Ascending aorta (tissue), 2 donors: ENCODE measurements at regions not wholly inside any gene's neighbourhood (a gene's known extent, or its start where the extent isn't known, plus 50 kb on each side); places are given as distances from the start of the nearest gene placed in this dataset.

Experiments
- DNase-seq, 2 donors: peaks; one replicate each; pipeline ENCODE4 v3.0.0-alpha.2; 2019; ENCODE audit warnings: low spot score in 2 of 2
- H3K27ac ChIP-seq, 2 donors: fragments of 200-600 bp; sonication (generic); one replicate each; pipeline ENCODE4 v1.5.1; 2016 to 2017; ENCODE audit warnings: mild to moderate bottlenecking in 1 of 2
- H3K27me3 ChIP-seq: fragments of 200-600 bp; sonication (generic); one replicate; pipeline ENCODE4 v1.5.1; 2017
- H3K36me3 ChIP-seq, 2 donors: fragments of 200-600 bp; sonication (generic); one replicate each; pipeline ENCODE4 v1.5.1; 2016
- H3K4me1 ChIP-seq, 2 donors: fragments of 200-600 bp; sonication (generic); one replicate each; pipeline ENCODE4 v1.5.1; 2016 to 2017; ENCODE audit warnings: mild to moderate bottlenecking in 1 of 2
- H3K4me3 ChIP-seq, 2 donors: fragments of 200-600 bp; sonication (generic); one replicate each; pipeline ENCODE4 v1.5.1; 2016 to 2017; ENCODE audit warnings: mild to moderate bottlenecking in 1 of 2
- H3K9me3 ChIP-seq, 2 donors: fragments of 200-600 bp; sonication (generic); one replicate each; pipeline ENCODE4 v1.5.1; 2016
- intact Hi-C: fragments of 100-400 bp; cut with DNase I; formaldehyde crosslinking; loops from one replicate; pipeline ENCODE4 v1.15.1; 2023
- TF ChIP-seq, protein P1 (sequence below), 3 experiments: fragments of 200-600 bp in 2 of 3; fragments of 450-650 bp in 1 of 3; sonication (generic) in 2 of 3; IDR thresholded peaks; one replicate each; pipeline ENCODE4 v1.5.1; 2016 to 2019; ENCODE audit warnings: antibody characterized with exemption in 3 of 3, mild to moderate bottlenecking in 1 of 3, moderate library complexity in 1 of 3

DNA sequence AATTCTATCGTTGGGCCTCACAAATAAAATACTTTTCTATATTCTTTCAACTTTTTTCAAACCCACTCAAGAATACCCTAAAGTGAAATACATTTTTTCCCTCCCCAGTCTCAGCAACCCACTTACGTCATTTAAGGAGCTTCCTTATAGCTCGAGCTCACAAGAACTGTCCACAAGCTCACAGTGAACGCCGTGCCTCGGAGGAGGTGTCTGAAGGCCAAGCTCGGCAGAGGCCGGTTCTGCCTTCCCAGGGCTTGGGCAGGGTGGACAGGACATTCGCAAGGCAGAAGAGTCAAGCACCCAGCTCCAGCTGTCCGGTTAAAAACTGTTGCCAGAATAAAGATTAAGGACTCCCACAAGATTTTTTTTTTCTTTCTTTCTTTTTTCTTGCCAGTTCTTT, 802.3 kb downstream of the QKI start:
- intact Hi-C loops = no loop called here
- no peaks in the 10 kb centered on the region for H3K4me1 ChIP-seq
- DNase-seq = no peak
- H3K27me3 ChIP-seq = no peaks in the 10 kb centered on the region
- H3K27ac ChIP-seq = no peak overlapping the region
- no peak overlapping the region for H3K4me3 ChIP-seq
- TF ChIP-seq, protein P1, sequence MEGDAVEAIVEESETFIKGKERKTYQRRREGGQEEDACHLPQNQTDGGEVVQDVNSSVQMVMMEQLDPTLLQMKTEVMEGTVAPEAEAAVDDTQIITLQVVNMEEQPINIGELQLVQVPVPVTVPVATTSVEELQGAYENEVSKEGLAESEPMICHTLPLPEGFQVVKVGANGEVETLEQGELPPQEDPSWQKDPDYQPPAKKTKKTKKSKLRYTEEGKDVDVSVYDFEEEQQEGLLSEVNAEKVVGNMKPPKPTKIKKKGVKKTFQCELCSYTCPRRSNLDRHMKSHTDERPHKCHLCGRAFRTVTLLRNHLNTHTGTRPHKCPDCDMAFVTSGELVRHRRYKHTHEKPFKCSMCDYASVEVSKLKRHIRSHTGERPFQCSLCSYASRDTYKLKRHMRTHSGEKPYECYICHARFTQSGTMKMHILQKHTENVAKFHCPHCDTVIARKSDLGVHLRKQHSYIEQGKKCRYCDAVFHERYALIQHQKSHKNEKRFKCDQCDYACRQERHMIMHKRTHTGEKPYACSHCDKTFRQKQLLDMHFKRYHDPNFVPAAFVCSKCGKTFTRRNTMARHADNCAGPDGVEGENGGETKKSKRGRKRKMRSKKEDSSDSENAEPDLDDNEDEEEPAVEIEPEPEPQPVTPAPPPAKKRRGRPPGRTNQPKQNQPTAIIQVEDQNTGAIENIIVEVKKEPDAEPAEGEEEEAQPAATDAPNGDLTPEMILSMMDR (IDR thresholded peaks at IDR 0.05) = no peak
- no peaks in the 10 kb centered on the region for H3K36me3 ChIP-seq
- H3K9me3 ChIP-seq = no peaks in the 10 kb centered on the region

DNA sequence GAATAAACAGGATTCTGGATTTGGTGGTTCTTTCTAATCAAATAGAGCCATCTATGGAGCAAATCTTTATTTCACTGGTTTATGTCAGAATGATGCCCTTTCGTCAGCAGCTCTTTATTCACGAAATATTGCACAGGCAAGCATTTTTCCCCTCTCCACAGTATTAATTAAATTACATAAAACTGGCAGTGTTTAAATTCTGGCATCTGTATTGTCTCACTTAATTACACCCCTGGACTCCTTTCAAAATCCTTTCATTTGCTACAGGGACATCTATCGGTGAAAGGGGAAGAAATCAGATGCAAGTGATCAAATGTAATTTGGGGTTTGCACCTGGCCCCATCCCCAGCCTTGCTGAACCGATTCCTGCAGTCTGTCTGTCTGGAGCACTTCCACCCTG, 801.9 kb downstream of the QKI start:
- Histone ChIP-seq H3K27ac (no peak overlapping the region), H3K4me3 (no peak overlapping the region), H3K4me1 (no peaks in the 10 kb centered on the region), H3K36me3 (no peaks in the 10 kb centered on the region), H3K27me3 (no peaks in the 10 kb centered on the region), H3K9me3 (no peaks in the 10 kb centered on the region)
- TF ChIP-seq, protein P1 (IDR thresholded peaks at IDR 0.05) = no peak
- no peak for DNase-seq
- intact Hi-C loops = no loop called here

DNA sequence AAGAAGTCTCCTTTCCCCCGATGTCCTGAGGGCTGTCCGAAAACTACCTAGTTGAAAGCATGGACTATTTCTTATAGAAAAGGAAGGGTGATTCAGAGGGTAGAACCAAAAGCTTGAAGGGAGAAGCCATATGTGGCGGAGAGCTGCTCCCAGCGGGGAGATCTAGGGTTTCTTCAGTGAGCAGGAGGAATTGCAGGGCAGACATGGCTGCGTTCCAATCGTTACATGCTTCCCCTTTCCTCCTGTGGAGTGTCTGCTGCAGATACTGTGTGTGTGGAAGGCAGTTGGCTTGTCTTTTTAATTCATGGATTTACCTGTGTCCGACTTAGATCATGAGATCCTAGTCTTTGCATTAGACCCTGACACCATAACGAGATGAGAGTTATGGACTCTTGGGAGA, 799.5 kb downstream of the QKI start:
- no peak overlapping the region for H3K4me3 ChIP-seq
- H3K27me3 ChIP-seq = no peaks in the 10 kb centered on the region
- no peak overlapping the region for H3K27ac ChIP-seq
- no peak for DNase-seq
- H3K4me1 ChIP-seq = no peaks in the 10 kb centered on the region
- TF ChIP-seq, protein P1 (IDR thresholded peaks at IDR 0.05) = no peak
- H3K36me3 ChIP-seq = no peaks in the 10 kb centered on the region
- intact Hi-C loops = no loop called here
- H3K9me3 ChIP-seq = no peaks in the 10 kb centered on the region

DNA sequence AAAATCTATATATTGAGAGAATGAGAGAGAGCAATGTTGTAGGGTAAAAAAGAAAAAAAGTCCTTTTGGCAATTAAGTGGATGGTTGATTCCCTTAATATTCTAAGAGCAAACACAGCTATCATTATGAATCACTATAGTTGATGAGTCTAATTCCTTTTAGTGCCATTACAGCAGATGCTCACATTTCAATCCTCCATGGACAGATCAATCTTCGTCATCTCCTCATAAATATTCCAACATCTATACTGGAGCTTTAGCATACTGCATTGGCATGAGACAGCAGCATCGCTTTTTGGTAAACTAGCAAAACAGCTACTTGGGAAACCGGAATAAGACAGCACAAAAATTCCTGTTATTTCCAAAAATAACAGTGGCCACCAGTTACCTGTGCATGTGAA, 796.7 kb downstream of the QKI start:
- H3K36me3 ChIP-seq = no peaks in the 10 kb centered on the region
- H3K4me1 ChIP-seq = no peaks in the 10 kb centered on the region
- H3K9me3 ChIP-seq = no peaks in the 10 kb centered on the region
- H3K4me3 ChIP-seq = no peak overlapping the region
- no peaks in the 10 kb centered on the region for H3K27me3 ChIP-seq
- DNase-seq = no peak
- no peak overlapping the region for H3K27ac ChIP-seq
- TF ChIP-seq, protein P1 (IDR thresholded peaks at IDR 0.05) = no peak
- intact Hi-C loops = no loop called here

DNA sequence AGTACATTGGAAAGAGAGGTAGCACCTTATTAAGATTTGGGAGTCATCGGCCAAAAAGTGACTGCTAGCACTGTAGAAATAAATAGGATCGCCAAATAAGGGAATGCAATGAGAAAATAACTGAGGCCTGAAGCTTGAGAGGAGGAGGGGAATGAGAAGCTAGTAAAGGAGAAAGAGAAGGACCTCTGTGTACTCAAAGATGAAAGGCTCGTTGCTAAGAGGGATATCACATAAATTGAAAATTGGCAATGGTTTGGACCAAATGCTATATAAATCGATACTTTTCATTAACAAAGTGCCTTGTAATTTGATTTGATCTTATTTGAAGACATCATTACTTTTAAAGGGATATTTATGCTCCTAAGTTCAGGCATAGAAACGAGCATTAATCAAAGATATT, 796.3 kb downstream of the QKI start:
- Histone ChIP-seq H3K27me3 (no peaks in the 10 kb centered on the region), H3K27ac (no peak overlapping the region), H3K4me3 (no peak overlapping the region), H3K4me1 (no peaks in the 10 kb centered on the region), H3K9me3 (no peaks in the 10 kb centered on the region), H3K36me3 (no peaks in the 10 kb centered on the region)
- TF ChIP-seq, protein P1 (IDR thresholded peaks at IDR 0.05) = no peak
- intact Hi-C loops = no loop called here
- no peak for DNase-seq

DNA sequence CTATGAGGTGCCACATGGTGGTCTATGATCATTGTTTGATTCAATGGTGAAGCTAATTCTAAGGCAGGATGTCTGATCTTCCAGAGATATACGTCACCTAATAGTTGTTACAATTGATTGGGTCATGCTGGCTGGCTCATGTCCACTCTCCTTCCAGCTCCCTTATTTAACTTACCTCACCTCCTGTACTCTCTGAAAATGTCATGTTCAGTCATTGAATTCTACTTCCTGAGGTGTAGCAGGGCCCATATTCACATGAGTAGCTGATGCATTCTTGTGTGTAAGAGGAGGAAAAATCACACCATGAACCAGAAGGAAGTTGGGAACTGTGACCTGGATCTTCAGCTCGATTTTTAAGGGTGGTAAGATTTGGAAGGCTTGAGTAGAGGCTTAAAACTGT, 795.8 kb downstream of the QKI start:
- Histone ChIP-seq H3K9me3 (no peaks in the 10 kb centered on the region), H3K4me3 (no peak overlapping the region), H3K4me1 (no peaks in the 10 kb centered on the region), H3K36me3 (no peaks in the 10 kb centered on the region), H3K27ac (no peak overlapping the region), H3K27me3 (no peaks in the 10 kb centered on the region)
- no peak for DNase-seq
- intact Hi-C loops = no loop called here
- TF ChIP-seq, protein P1 (IDR thresholded peaks at IDR 0.05) = no peak
